Endodermal cell (in vitro differentiated cells): ENCODE measurements at regions not wholly inside any gene's neighbourhood (a gene's known extent, or its start where the extent isn't known, plus 50 kb on each side); places are given as distances from the start of the nearest gene placed in this dataset.

Source experiments
- DNase-seq: peaks from one replicate; pipeline ENCODE4 v3.0.0-alpha.2; 2017
- H3K27ac ChIP-seq: 2 replicates; pipeline ENCODE4 v1.5.1; 2013; ENCODE audit warnings: mild to moderate bottlenecking, low read depth, low read length, moderate library complexity
- H3K27me3 ChIP-seq: 2 replicates; pipeline ENCODE4 v1.6.1; 2013; ENCODE audit warnings: mild to moderate bottlenecking, low read length, moderate library complexity; ENCODE audit not compliant: insufficient read depth, control insufficient read depth, poor library complexity, severe bottlenecking
- H3K36me3 ChIP-seq: 2 replicates; pipeline ENCODE4 v1.7.0; 2013; ENCODE audit warnings: mild to moderate bottlenecking, low read length, moderate library complexity; ENCODE audit not compliant: control insufficient read depth, insufficient read depth
- H3K4me1 ChIP-seq: one replicate; pipeline ENCODE4 v1.7.0; 2013; ENCODE audit warnings: low read length; ENCODE audit not compliant: control insufficient read depth, insufficient read depth
- H3K4me3 ChIP-seq: 2 replicates; pipeline ENCODE4 v1.5.1; 2013; ENCODE audit warnings: mild to moderate bottlenecking, low read length, moderate library complexity
- H3K9ac ChIP-seq: 2 replicates; pipeline ENCODE4 v1.6.1; 2013; ENCODE audit warnings: mild to moderate bottlenecking, low read length, moderate library complexity; ENCODE audit not compliant: poor library complexity, severe bottlenecking; ENCODE audit errors: extremely low read depth
- H3K9me3 ChIP-seq: 2 replicates; pipeline ENCODE4 v1.6.1; 2013; ENCODE audit warnings: mild to moderate bottlenecking, low read length, moderate library complexity; ENCODE audit not compliant: control insufficient read depth
- H3K27ac Mint-ChIP-seq: 2 replicates; pipeline ENCODE4 v1.8.0; 2020; ENCODE audit warnings: mixed read lengths
- H3K27me3 Mint-ChIP-seq: 2 replicates; pipeline ENCODE4 v1.8.0; 2021; ENCODE audit warnings: mild to moderate bottlenecking, mixed read lengths; ENCODE audit not compliant: insufficient read depth
- H3K36me3 Mint-ChIP-seq: 2 replicates; pipeline ENCODE4 v1.8.0; 2020; ENCODE audit warnings: low read depth, mixed read lengths
- H3K4me1 Mint-ChIP-seq: 2 replicates; pipeline ENCODE4 v1.8.0; 2020; ENCODE audit warnings: mixed read lengths
- H3K4me3 Mint-ChIP-seq: 2 replicates; pipeline ENCODE4 v1.8.0; 2020; ENCODE audit warnings: mild to moderate bottlenecking, moderate library complexity, mixed read lengths
- H3K9me3 Mint-ChIP-seq: 2 replicates; pipeline ENCODE4 v1.8.0; 2020; ENCODE audit warnings: mild to moderate bottlenecking, mixed read lengths
- CTCF ChIP-seq: fragments of 200-600 bp; sonication (generic); conservative IDR thresholded peaks from 2 replicates; pipeline ENCODE4 v1.5.0; 2021; ENCODE audit warnings: antibody characterized with exemption, mild to moderate bottlenecking
- WGBS, 2 experiments: methylation state at CpG; one replicate each; pipeline versions ENCODE4 v1.1.5 to v1.1.7; 2013; ENCODE audit warnings: missing lambda C conversion rate in 2 of 2, mixed read lengths in 1 of 2; ENCODE audit not compliant: insufficient coverage in 1 of 2, insufficient read length in 1 of 2; 5-methylcytosine and 5-hydroxymethylcytosine counted together

- Histone ChIP-seq H3K4me3 (no peak overlapping the region), H3K4me1 (no peaks in the 10 kb centered on the region), H3K36me3 (no peaks in the 10 kb centered on the region), H3K27ac (no peak overlapping the region), H3K27me3 (peaks cover 15% of the 10 kb centered on the region), H3K9ac (no peak overlapping the region), H3K9me3 (no peaks in the 10 kb centered on the region)
- H3K27me3 Mint-ChIP-seq = peaks cover 20% of the 10 kb centered on the region
- no peaks in the 10 kb centered on the region for H3K36me3 Mint-ChIP-seq
- no peak overlapping the region for H3K27ac Mint-ChIP-seq
- no peak for DNase-seq
- 86% methylated on average over 4 of the region's 4 CpGs; no CpG with 5 or more reads in 1 of the 2 experiments for WGBS, 2 experiments
- H3K4me3 Mint-ChIP-seq = no peak overlapping the region
- no peak for TF ChIP-seq CTCF
- peaks cover 1% of the 10 kb centered on the region for H3K4me1 Mint-ChIP-seq
- no peaks in the 10 kb centered on the region for H3K9me3 Mint-ChIP-seq
Measured at GRCh38 chr7:142500366-142500765, 242.5 kb upstream of the PRSS58 start.

GRCh38 chr7:142499635-142500034 is 241.8 kb upstream of the PRSS58 start:
- no peak for TF ChIP-seq CTCF
- Histone ChIP-seq H3K4me1 (no peaks in the 10 kb centered on the region), H3K4me3 (no peak overlapping the region), H3K36me3 (no peaks in the 10 kb centered on the region), H3K27ac (no peak overlapping the region), H3K9me3 (no peaks in the 10 kb centered on the region), H3K27me3 (peaks cover 22% of the 10 kb centered on the region), H3K9ac (no peak overlapping the region)
- DNase-seq = no peak
- Mint-ChIP-seq H3K27ac (no peak overlapping the region), H3K4me1 (peaks cover 1% of the 10 kb centered on the region), H3K27me3 (peaks cover 27% of the 10 kb centered on the region), H3K36me3 (no peaks in the 10 kb centered on the region), H3K9me3 (no peaks in the 10 kb centered on the region), H3K4me3 (no peak overlapping the region)
- whole genome bisulfite sequencing, 2 experiments = 88 to 89% methylated on average over 3 to 4 of the region's 4 CpGs

GRCh38 chr7:142498364-142498763 is 240.5 kb upstream of the PRSS58 start:
- Histone ChIP-seq H3K27ac (no peak overlapping the region), H3K36me3 (no peaks in the 10 kb centered on the region), H3K4me3 (no peak overlapping the region), H3K4me1 (no peaks in the 10 kb centered on the region), H3K9ac (no peak overlapping the region), H3K27me3 (peaks cover 28% of the 10 kb centered on the region), H3K9me3 (no peaks in the 10 kb centered on the region)
- H3K27me3 Mint-ChIP-seq = peaks cover 29% of the 10 kb centered on the region
- H3K27ac Mint-ChIP-seq = no peak overlapping the region
- H3K9me3 Mint-ChIP-seq = no peaks in the 10 kb centered on the region
- DNase-seq = no peak
- WGBS, 2 experiments = no CpG with 5 or more reads among the region's 1 CpG
- peaks cover 1% of the 10 kb centered on the region for H3K4me1 Mint-ChIP-seq
- no peak overlapping the region for H3K4me3 Mint-ChIP-seq
- no peaks in the 10 kb centered on the region for H3K36me3 Mint-ChIP-seq
- no peak for TF ChIP-seq CTCF
